HEK293 (cell line): ENCODE measurements at regions not wholly inside any gene's neighbourhood (a gene's known extent, or its start where the extent isn't known, plus 50 kb on each side); places are given as distances from the start of the nearest gene placed in this dataset.
A peak's percentile ranks its signal among the peaks of the same experiment; 100 is the strongest.
"Not testable (repeated sequence)": the region's sequence is repeated elsewhere in the genome, so short reads cannot be mapped to it uniquely, and the experiment has no call there.

Experiments
- CTCF ChIA-PET: fragments of 350-600 bp; formaldehyde crosslinking; extraction: SDS; loops from one replicate; lab custom pipeline; 2021; ENCODE audit warnings: antibody characterized with exemption; lab: Yijun Ruan, JAX
- POLR2A ChIA-PET: fragments of 300-600 bp; formaldehyde crosslinking; extraction: SDS; loops from one replicate; lab custom pipeline; 2020; ENCODE audit warnings: antibody characterized with exemption, inconsistent platforms; lab: Yijun Ruan, JAX
- H3K27ac ChIP-seq: fragments of 200-500 bp; sonication (Bioruptor generic); 2 replicates; pipeline ENCODE4 v1.5.1; 2014; ENCODE audit warnings: low read depth, low read length, control low read depth, inconsistent platforms; ENCODE audit errors: extremely low read depth
- H3K36me3 ChIP-seq, 2 experiments: fragments of 200-500 bp in 1 of 2; sonication (Bioruptor generic) in 1 of 2; 1 replicate in 1 of 2; 2 replicates in 1 of 2; pipeline ENCODE4 v1.5.1; 2014 to 2017; ENCODE audit warnings: inconsistent platforms in 2 of 2, low read length in 2 of 2; ENCODE audit not compliant: control insufficient read depth in 2 of 2, insufficient read depth in 1 of 2
- H3K4me1 ChIP-seq: fragments of 200-500 bp; sonication (Bioruptor generic); 2 replicates; pipeline ENCODE4 v1.5.1; 2014; ENCODE audit warnings: mild to moderate bottlenecking, low read length, inconsistent platforms; ENCODE audit not compliant: control insufficient read depth, insufficient read depth
- H3K4me3 ChIP-seq: 2 replicates; pipeline ENCODE4 v1.5.1; 2011; ENCODE audit warnings: low read depth, mild to moderate bottlenecking, control low read depth, low read length, moderate library complexity
- H3K9me3 ChIP-seq: fragments of 200-500 bp; sonication (Bioruptor generic); 2 replicates; pipeline ENCODE4 v1.5.1; 2014; ENCODE audit warnings: low read depth, low read length, inconsistent platforms; ENCODE audit not compliant: control insufficient read depth, insufficient read depth
- SP7 ChIP-seq: fragments of 450-650 bp; formaldehyde crosslinking; IDR thresholded peaks from 2 replicates; pipeline ENCODE4 v1.5.1; 2016; ENCODE audit warnings: missing biosample characterization, missing genetic modification characterization
- ZBTB17 ChIP-seq: fragments of 450-650 bp; formaldehyde crosslinking; IDR thresholded peaks from 2 replicates; pipeline ENCODE4 v1.5.1; 2016; ENCODE audit warnings: missing biosample characterization, missing genetic modification characterization
- ZBTB7A ChIP-seq: fragments of 450-650 bp; formaldehyde crosslinking; IDR thresholded peaks from 2 replicates; pipeline ENCODE4 v1.5.1; 2016; ENCODE audit warnings: low read depth, missing biosample characterization, missing genetic modification characterization
- ZEB2 ChIP-seq: fragments of 450-650 bp; formaldehyde crosslinking; IDR thresholded peaks from 2 replicates; pipeline ENCODE4 v1.5.1; 2016; ENCODE audit warnings: missing biosample characterization, missing genetic modification characterization
- ZFP41 ChIP-seq: fragments of 450-650 bp; formaldehyde crosslinking; IDR thresholded peaks from 2 replicates; pipeline ENCODE4 v1.5.1; 2016; ENCODE audit warnings: missing biosample characterization, missing genetic modification characterization, borderline replicate concordance
- ZNF157 ChIP-seq: fragments of 450-650 bp; formaldehyde crosslinking; IDR thresholded peaks from 2 replicates; pipeline ENCODE4 v1.5.1; 2016; ENCODE audit warnings: missing biosample characterization, missing genetic modification characterization
- ZNF169 ChIP-seq: fragments of 450-650 bp; formaldehyde crosslinking; IDR thresholded peaks from 2 replicates; pipeline ENCODE4 v1.5.1; 2016; ENCODE audit warnings: missing biosample characterization, missing genetic modification characterization
- ZNF174 ChIP-seq: fragments of 450-650 bp; formaldehyde crosslinking; IDR thresholded peaks from 2 replicates; pipeline ENCODE4 v1.5.0; 2017; ENCODE audit warnings: missing biosample characterization, mild to moderate bottlenecking, missing genetic modification characterization
- ZNF184 ChIP-seq: fragments of 450-650 bp; IDR thresholded peaks from 2 replicates; pipeline ENCODE4 v1.5.1; 2018; ENCODE audit warnings: missing biosample characterization, mild to moderate bottlenecking, missing genetic modification characterization
- ZNF292 ChIP-seq: fragments of 450-650 bp; formaldehyde crosslinking; IDR thresholded peaks from 2 replicates; pipeline ENCODE4 v1.5.1; 2016; ENCODE audit warnings: low read depth, missing biosample characterization, missing genetic modification characterization, borderline replicate concordance
- ZNF311 ChIP-seq: fragments of 450-650 bp; formaldehyde crosslinking; IDR thresholded peaks from 2 replicates; pipeline ENCODE4 v1.5.1; 2017; ENCODE audit warnings: missing biosample characterization, missing genetic modification characterization, borderline replicate concordance
- ZNF324 ChIP-seq: fragments of 450-650 bp; formaldehyde crosslinking; IDR thresholded peaks from 2 replicates; pipeline ENCODE4 v1.5.1; 2016; ENCODE audit warnings: missing biosample characterization, missing genetic modification characterization
- ZNF426 ChIP-seq: fragments of 450-650 bp; formaldehyde crosslinking; IDR thresholded peaks from 2 replicates; pipeline ENCODE4 v1.5.1; 2017; ENCODE audit warnings: missing biosample characterization, missing genetic modification characterization, mild to moderate bottlenecking, inconsistent platforms, moderate library complexity
- ZNF521 ChIP-seq: fragments of 450-650 bp; formaldehyde crosslinking; IDR thresholded peaks from 2 replicates; pipeline ENCODE4 v1.5.1; 2017; ENCODE audit warnings: missing biosample characterization, mild to moderate bottlenecking, missing genetic modification characterization
- ZNF701 ChIP-seq: fragments of 450-650 bp; formaldehyde crosslinking; IDR thresholded peaks from 2 replicates; pipeline ENCODE4 v1.5.1; 2016; ENCODE audit warnings: missing biosample characterization, missing genetic modification characterization
- TF ChIP-seq, protein P1 (sequence below): fragments of 450-650 bp; formaldehyde crosslinking; IDR thresholded peaks from 2 replicates; pipeline ENCODE4 v1.5.1; 2016; ENCODE audit warnings: missing biosample characterization, missing genetic modification characterization

DNA sequence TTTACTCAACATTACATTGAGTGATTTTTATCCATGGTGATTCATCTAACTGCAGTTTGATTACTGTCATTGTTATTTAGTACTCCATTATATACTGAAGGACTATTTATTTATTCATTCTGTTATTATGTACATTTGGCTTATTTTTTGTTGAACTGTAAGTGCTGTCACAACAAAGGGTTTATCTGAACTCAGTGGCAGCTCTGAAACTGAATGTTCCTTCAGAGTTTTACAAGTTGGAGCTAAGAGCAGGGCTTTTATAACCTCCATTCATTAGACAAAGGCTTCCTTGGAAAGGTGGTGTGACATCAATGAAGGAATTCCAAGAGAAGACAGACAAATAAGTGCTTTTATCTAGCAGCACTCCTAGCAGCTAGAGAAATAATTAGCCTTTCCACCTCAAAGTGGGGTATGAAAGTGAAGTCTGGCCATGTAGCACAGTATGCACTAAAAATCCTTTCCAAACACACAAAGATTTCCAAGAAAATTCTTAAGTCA, 83.3 kb upstream of the GORAB start (continued):
- TF ChIP-seq ZNF292 (tag by site-specific recombination) = no peak

DNA sequence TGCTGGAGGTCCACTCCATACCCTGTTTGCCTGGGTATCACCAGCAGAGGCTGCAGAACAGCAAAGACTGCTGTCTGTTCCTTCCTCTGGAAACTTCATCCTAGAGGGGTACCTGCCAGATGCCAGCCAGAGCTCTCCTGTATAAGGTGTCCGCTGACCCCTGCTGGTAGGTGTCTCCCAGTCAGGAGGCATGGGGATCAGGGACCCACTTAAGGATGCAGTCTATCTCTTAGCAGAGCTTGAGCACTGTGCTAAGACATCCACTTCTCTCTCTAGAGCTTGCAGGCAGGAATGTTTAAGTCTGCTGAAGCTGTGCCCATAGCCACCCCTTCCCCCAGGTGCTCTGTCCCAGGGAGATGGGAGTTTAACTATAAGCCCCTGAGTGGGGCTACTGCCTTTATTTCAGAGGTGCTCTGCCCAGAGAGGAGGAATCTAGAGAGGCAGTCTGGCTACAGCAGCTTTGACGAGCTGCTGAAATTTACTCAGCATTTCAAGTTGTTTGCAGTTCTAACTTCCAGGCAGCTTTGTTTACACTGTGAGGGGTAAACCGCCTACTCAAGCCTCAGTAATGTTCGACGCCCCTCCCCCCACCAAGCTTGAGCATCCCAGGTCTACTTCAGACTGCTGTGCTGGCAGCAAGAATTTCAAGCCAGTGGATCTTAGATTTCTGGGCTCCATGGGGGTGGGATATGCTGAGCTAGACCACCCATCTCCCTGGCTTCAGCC, 74.5 kb upstream of the GORAB start:
- H3K4me1 ChIP-seq, POLR2A ChIA-PET, H3K4me3 ChIP-seq, H3K9me3 ChIP-seq, H3K36me3 ChIP-seq, H3K27ac ChIP-seq: not testable (repeated sequence)
- CTCF ChIA-PET = interaction anchor here (0.6 kb wide), 1 partner anchor 492 kb away, joined by 3 read pairs; no protein-coding TSS in a partner anchor

- no peaks in the 10 kb centered on the region for H3K9me3 ChIP-seq
- ChIA-PET POLR2A (no interaction called here), CTCF (no interaction called here)
- no peak overlapping the region for H3K27ac ChIP-seq
- no peaks in the 10 kb centered on the region for H3K36me3 ChIP-seq
- no peaks in the 10 kb centered on the region for H3K4me1 ChIP-seq
- no peak overlapping the region for H3K4me3 ChIP-seq
- TF ChIP-seq ZNF324 (tag by site-specific recombination) = no peak
- no peak for TF ChIP-seq ZFP41 (tag by site-specific recombination)
- no peak for TF ChIP-seq ZBTB17 (tag by site-specific recombination)
- no peak for TF ChIP-seq ZNF426
- no peak for TF ChIP-seq ZNF169 (tag by site-specific recombination)
- TF ChIP-seq ZNF701 (tag by site-specific recombination) = no peak
- no peak for TF ChIP-seq ZNF174
- TF ChIP-seq ZBTB7A (tag by site-specific recombination) = no peak
- no peak for TF ChIP-seq ZEB2 (tag by site-specific recombination)
- no peak for TF ChIP-seq ZNF311 (tag by site-specific recombination)
- no peak for TF ChIP-seq ZNF521
- no peak for TF ChIP-seq ZNF157 (tag by site-specific recombination)
Measured at GRCh38 chr1:170460001-170460400, 72.0 kb upstream of the GORAB start.

DNA sequence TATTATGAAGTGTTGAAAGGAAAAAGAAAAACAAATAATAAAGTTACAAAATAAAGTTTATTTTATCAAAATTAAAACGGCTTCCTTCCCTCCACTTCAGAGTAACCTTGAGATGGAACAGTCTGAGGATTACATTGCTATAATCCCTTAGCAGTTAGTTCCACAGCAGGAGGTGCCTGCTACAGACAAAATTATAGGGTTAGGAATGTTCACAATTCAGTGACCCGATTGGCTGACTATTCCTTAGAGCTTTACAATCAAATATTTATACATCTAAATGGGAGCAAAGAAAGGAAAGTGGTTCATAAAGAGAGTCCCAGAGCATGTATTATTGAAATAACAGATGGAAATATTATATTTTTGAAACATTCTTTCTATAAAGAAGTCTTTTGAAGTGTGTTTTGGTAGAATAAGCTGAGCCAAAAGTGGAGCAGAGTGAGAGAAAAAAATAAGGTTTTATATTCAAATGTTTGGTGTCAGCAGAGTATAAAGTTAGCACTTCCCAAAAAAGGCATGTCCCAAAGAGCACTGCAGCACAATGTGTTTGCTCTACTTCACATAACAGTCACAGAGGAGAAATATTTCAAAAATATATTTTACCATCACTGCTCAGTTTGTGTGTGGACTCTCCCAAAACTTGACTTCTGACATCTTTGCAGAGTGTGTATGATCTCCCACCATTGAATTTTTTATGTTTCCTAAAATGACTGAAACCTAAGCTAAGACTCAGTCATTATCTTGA, 71.4 kb upstream of the GORAB start:
- Histone ChIP-seq H3K4me1 (no peaks in the 10 kb centered on the region), H3K36me3 (no peaks in the 10 kb centered on the region), H3K9me3 (no peaks in the 10 kb centered on the region), H3K4me3 (no peak overlapping the region), H3K27ac (no peak overlapping the region)
- POLR2A ChIA-PET = no interaction called here
- TF ChIP-seq ZNF184 (tag by site-specific recombination) (no peak), SP7 (peak; percentile 49; the same call in 1 of the 2 replicates)
- TF ChIP-seq, protein P1, sequence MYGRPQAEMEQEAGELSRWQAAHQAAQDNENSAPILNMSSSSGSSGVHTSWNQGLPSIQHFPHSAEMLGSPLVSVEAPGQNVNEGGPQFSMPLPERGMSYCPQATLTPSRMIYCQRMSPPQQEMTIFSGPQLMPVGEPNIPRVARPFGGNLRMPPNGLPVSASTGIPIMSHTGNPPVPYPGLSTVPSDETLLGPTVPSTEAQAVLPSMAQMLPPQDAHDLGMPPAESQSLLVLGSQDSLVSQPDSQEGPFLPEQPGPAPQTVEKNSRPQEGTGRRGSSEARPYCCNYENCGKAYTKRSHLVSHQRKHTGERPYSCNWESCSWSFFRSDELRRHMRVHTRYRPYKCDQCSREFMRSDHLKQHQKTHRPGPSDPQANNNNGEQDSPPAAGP (tag by site-specific recombination) = no peak
- CTCF ChIA-PET = no interaction called here
